GM19351 (cell line): ENCODE measurements at regions not wholly inside any gene's neighbourhood (a gene's known extent, or its start where the extent isn't known, plus 50 kb on each side); places are given as distances from the start of the nearest gene placed in this dataset.

Experiments used
- ATAC-seq: cut with Tn5 transposase; IDR thresholded peaks from one replicate; pipeline ENCODE4 v1.9.1; 2021; ENCODE audit warnings: mild to moderate bottlenecking, moderate library complexity; ENCODE audit not compliant: unreplicated experiment

DNA sequence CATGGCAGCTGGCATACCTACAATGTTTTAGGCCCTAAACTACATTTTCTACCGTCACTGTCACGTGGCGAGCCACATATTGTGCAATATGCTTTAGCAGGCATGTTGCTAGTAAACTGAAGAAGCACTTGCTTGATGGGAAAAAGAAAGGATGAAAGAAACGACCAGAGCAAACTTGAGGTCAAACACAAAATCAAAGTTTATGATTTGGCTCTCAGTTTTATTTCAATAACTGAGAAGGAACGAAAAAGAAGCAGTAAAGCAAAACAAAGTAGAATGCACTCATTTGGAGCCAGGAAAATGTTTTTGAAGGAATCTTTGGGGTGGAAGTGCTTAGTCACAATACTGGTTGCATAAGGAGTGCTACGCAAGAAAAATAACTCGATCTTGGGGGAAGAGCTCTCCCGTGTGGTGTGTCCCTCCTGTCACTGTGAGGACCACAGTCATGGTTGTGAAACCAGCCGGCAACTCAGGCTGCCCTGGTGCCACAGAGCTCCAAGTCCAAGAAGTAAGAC lies 349.8 kb downstream of the RBM43 start:
- no peak for ATAC-seq

DNA sequence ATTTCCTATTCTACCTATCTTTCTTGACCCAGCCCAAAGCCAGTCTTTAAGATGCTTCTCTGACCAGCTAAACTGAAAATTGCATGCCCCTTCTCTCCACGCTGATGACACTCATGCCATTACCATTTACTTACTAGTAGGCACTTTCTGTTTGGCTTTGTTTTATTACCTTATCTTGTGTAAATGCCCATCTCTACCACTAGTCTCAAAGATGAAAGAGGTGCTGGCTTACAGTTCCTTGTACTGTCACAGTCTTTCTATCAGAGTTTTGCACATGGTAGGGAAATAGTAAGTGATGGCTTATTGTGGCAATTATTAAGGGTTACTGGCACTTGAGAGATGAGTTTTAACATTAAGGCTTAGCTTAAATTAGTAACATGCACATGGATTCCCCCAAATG lies 352.1 kb downstream of the RBM43 start:
- no peak for ATAC-seq

DNA sequence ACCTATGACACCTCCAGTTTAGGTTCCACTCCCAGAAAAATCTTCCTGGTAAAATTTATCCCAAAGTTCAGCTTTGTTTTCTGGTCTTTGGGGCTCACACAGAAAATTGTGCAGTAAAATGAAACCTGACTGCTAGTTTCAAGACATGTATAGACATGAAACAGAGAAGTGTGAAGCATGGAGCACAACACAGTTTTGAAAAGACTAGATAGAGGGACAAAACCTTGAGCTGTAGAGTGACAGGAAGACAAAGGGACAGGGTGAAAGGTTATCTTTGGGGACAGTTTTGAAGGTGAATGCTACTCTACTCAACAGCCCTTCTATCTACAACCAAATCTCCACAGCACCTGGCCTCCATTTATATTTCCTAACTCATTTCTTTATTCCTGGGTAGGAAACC lies 352.6 kb downstream of the RBM43 start:
- peak; percentile 72 for ATAC-seq

DNA sequence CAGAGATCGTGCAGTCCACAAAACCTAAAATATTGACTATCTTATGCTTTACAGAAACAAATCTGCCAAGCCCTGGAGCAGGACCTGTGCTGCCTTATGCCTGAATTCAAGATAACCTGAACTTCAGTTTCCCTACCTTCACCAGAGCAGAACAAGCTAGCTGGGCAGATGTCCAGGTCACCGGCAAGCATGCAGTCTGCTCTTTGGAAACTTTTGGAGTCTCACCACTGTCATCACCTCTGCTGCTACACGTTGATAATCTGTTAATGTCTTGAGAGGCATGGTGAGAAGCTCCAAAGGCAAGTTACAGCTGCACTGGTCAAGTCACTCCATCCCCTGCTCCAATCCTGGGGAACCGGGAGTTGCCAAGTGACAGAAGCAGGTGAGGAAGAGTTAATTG lies 354.2 kb downstream of the RBM43 start:
- no peak for ATAC-seq

DNA sequence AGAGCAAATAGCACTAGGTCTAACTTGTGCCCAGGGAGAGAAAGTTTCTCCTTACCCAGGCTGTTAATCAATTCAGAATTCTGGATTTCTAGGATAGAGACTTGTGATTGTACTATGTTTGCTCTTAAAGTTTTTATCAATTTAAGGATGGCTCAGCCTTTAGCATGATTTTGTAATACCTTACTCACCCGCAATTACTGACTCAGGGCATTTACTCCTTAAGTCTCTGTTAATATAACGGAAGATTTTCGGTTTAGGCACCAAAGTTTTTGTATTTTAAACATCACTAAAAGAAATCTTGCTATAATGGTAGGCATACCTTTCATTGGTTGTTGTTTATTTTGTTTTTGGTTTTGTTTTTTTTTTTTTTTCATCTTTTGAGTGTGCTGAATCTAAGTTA lies 358.2 kb downstream of the RBM43 start:
- ATAC-seq = no peak

DNA sequence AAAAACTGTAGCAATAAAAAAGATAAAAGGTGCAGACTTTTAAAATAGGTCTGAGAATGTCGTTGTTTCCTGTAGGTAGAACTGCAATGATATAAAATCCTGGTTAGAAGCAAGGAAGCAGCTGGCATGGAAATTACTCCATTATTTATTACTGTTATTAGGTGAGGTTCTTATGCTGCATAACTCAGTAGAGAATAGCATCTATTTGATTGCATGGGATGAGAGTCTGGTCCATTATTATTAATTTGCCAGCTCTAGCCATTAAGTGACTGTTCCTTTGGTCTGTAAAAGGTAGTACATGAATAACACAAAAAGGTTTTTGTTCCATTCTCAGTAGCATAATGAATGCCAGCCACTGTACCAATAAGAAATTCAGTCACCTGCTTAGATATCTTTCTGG lies 358.6 kb downstream of the RBM43 start:
- ATAC-seq = no peak

DNA sequence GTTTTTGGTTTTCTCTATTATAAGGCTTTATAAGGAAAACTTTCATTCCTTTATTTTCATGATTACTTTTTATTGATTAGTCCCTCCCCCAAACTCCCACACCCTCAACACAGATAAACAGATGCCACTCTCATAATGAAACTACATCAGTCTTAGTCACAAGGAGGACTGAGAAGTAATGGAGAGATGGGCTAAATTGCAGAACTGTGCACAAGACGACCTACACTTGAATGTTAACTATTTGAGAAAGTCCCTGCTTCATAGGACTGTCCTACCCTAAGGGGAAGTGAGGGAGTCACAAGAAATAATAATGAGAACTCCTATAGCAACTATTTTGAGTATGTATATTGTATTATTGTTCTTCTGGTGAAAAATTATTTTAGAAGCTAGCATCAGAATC lies 360.8 kb downstream of the RBM43 start:
- peak; percentile 54 for ATAC-seq

DNA sequence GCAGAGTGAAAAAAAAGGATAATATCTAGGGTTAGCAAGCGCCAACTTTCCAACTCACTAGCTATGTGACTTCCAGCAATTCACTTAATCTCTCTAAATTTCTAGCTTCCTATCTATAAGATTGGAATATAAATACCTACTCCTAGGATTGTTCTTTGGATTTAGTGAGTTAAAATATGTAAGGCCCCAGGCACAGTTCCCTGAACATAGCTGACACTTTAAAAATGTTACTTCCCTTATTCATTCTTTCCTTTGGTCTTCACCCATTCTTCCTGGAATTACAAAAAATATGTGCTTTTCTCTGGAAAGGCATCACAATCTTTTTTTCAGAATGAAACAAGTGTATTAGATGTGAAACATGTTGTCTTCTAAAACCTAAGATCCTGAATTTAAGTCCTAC lies 365.7 kb downstream of the RBM43 start:
- no peak for ATAC-seq

DNA sequence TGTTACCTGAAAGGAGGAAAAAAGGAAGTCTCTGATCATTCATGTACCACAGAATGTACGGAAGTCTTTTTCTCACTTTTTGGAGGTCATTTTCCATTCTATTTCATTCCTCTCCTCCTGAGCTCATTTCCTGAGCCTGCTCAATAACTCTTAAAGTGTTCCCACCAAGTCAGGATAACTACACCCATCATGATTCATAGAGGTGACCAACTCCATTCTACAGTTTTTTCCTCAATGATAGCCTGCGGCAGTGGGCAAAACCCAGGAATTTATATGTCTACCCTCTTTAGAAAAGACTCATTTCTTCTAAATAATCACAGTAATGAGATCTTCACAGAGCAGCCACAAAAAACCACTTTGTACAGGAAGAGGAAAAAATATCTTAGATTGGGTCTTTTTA lies 372.5 kb downstream of the RBM43 start:
- no peak for ATAC-seq

DNA sequence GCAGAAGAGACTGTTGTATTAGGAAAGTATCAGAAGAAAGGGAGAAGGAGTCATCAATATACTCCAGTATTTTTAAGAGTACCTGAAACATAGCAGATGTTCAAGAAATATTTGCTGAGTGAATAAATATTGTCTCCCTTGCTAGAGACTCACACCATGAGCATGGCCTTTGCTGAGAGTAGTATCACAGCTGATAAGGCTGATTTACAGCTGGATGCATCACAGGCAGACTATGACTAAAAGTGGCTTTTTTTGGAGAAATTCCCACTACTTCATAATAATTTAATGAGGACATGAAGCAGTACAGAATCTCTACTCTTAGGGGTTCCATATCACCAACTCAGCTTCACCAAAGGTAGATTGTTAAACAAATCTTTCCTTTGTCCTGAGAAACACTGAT lies 373.3 kb downstream of the RBM43 start:
- no peak for ATAC-seq

DNA sequence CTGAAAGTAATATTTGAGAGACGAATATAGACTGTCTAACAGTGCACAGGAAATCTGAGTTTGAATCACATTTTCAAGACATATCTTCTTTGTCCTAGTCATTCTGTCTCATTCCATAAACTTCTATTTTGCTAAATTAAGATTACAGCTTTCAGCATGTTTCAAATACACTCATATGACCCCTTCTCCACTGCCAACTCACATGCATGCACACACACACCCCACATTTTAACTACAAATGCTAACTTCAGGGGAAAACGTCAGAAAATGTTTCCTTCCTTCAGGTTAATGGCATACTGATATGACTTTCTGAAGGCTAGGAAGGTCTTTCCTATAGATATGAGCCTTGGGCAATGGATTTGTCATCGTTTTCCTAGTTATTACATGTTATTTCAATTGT lies 373.7 kb downstream of the RBM43 start:
- ATAC-seq = no peak

DNA sequence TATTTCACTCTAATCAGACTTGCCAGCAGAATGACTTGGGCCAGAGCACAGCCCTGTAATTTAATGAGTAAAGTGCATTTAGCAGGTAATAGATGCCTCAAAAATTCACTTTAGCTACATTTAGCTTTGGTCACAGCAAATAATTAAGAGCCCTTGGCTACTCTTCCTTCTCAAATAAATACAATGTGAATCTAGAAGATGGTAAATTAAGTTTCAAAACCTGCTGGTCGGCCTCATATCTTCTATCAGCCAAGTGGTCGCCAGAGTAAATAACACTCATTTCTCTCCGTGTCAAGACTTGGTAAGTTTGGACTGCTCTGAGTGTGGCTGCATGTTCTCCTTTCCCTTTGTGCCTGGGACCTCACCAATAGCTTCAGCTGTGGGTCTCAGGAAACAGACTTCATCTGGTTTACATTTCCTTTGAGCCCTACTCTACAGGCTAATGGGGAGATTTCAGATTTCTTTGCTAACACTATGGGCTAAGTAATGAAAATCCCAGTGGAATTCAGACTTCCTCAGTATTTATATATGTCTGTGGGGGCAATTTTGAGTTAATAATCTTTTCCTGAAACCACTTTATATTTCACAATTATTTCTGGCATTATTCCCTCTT lies 375.8 kb downstream of the RBM43 start:
- no peak for ATAC-seq

DNA sequence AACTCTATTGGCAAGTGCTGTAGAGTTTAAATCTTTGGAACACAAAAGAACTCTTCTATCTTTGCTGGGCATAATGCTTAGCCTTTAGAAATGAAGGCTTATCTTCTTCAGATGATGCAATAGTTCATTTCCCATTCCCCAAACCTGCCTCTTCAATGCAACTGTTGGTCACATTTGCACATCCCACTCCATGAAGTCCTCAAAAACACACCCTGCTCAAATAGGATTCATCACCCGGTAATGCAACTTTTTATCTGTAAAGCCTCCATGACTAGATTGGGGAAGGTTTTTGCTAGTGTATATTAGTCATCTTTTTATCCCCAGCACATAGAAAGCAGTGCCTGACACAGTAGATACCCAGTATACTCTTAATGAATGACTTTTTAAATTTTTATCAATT lies 376.4 kb downstream of the RBM43 start:
- no peak for ATAC-seq

DNA sequence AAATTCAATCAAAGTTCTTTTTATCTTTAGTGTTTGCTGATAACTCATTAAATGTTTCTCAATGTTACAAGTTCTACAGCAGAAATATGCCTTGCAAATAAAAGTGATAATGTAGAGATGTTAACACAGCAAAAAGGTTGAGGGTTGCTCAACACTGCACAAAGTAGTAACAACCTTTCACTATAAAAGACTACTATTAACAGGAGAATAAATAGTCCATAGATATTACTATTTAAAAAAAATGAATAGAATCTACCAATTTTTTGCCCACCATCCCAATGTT lies 378.1 kb downstream of the RBM43 start:
- ATAC-seq = no peak

DNA sequence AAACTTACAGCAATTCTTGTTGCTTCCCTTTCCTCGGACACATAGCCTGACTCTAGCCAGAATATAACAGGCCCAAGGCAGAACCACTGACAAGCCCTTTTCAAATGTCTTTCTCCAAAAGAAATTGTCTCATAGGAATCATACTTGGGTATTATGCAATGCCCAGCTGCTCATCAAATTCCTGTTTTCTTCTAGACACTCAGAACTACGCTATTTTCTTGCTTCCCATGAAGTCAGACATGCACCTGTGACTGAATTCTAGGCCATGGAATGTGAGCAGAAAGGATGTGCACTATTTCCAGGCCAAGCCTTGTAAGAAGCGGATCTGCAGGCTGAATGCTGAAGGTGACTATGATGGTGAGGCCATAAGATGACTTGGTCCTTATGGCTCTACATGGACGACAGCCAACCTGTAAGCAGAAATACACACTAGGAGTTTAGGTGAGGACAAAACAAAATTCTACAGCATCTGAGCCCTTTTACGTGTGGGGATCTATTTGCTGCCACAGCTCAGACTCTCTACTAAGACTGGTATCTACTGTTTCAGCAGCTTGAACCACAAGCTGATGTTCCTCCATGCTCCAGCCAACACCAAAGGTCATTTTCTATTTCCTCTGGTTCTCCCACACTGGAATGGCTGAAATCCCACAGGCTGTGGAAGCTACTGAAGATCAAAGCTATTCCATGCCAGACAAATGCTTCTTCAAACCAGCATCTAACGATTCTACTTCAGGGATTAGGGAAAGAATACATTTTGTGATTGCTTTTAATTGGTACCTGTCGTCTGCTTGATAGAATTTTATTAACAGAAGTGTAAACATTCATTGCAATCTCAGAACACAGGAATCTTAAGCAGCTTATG lies 378.7 kb downstream of the RBM43 start:
- ATAC-seq = no peak

DNA sequence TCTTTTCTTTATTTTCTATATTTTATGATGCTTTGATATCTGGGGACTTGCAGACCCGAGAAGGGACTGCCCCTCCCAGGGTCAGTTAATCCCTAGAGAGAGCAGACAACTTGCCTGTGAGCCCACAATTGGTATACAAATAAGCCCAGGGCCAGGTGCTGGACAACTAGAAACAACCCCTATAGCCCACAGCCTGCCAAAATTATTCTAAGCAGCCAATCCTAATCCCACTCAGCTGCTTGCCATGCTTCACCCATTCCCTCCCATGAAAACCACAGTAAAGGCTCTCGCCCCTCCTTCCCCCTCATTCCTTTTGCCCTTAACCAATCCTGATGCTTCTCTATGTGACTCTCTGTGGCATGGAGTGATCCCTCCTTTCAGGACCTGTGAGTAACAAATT lies 380.7 kb downstream of the RBM43 start:
- ATAC-seq = no peak

DNA sequence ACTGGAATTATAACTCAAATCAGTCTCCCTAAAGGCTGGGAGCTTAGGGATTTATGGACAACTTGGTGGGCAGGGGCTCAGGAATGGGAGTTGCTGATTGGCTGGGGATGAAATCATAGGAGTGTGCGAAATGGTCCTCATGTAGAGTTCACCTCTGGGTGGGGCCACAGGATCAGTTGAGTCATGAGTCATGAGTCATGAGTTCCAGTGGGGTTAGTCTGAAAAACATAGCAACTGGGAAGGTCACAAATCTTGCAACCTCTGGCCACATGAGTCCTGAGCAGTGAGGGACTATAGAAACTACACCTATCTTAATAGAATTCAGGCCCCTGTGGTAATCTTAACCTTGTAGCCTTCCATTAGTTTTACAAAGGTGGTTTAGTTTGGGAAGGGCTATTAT lies 383.3 kb downstream of the RBM43 start:
- ATAC-seq = peak; percentile 48

DNA sequence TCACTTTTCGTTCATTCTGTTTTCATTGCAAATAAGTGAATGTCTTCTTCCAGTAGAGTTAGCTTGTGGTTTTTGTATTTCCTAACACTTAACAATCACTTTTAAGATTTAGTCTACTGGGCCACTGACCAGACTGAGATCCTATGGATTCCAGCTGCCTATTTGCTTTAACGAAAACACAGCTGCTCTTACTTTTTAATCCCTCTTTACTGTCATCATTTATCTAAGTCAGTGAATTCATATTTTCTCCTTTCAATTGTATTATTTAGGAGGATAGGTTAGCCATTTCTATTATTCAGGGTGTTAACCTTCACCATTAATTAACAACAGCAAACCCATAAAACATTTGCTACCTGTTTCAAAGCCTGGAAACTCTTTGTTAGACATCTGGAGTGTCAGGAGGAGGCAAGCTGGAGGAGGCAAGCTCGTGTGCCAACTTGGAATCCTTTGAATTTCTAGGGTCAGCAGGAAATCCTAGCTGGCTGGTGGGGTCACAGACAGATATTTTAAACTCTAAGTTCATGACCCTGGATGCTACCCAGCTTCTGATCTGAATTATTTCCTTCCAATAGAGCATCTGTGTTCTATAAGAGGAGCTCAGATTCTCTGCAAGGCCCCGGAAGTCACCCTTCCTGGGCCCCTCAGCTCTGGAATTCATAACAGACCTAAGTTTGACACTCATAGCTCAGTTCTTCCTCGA lies 385.3 kb downstream of the RBM43 start:
- ATAC-seq = no peak

DNA sequence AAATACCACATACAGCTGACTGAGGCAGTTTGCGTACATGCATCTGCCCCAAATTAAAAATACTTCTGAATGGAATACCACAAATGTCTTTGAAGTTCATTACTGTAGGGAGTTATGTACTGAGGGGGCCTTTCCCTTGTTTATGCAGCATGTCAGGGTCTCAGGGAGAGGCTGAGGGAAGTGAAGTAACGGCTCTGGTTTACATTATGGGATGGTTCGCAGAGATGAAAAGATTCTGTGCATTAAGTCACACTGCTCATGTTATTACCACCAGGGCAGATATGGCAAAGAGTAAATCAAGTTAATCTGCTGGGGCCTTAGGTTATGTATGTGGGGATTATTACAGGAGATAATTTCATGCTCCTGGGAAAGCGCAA lies 385.9 kb upstream of the RND3 start:
- no peak for ATAC-seq

DNA sequence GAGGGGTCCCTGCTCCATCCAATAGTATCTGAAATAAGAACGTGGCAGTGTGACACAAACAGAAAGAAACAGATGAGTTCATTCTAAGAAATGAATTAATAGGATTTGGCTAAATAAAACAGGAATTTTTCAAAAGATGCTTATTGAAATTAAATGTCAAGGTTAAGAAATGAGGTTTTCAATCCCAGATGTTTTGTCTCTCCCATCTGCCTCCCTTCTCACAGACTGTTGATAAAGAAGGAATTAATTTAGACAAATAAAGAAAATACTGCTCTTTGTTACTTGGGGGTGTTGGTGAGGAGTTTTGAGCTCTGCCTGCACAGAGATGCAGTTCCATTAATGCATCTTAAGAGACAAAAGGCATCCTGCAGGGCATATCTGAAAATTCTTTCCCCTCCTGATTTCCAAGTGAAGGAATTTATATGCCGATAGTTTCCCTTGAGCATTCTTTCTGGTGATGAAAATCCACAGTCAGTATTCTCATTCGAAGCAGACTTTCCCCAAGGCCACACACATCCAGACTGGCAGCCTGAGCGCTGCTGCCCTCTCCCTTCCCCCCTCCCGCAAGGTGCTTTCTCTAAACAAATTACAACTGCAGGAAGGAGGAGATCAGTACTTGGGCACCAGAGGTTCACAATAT lies 385.4 kb upstream of the RND3 start:
- ATAC-seq = no peak

DNA sequence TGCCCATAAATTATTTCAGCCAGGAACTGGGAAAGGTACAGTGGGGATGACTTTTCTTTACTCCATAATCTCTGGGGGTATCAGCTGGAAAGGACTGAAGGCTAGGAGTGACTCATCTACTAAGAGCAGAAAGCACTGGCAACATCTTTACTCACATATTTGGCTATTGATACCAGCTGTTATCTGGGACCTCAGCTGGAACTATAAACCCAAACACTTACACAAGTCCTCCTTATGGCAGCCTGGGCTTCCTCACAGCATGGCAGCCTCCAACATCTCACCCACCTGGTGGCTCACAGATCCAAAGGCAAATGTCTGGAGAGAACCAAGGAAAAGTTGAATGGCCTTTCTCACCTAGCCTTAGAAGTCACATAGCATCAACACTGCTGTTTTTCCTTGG lies 379.0 kb upstream of the RND3 start:
- no peak for ATAC-seq

DNA sequence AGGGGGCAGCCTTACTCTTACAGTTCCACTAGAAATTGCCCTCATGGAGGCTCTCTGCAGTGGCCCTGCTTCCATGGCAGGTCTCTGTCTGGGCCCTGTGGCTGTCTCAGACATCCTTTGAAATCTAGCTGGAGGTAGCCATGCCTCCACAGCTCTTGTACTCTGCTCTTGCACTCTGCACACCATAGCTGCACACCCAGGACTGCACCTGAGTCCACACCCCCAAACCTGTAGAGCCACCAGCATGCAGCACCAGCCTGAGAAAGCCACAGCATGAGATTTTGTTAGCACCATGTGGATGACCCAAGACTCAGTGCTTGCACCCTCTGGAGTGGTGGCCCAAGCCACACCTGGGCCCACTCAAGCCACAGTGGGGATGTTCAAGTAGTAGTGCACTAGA lies 376.2 kb upstream of the RND3 start:
- no peak for ATAC-seq
